Stimulated activated effector memory CD8-positive, alpha-beta T cell treated with anti-CD3 and anti-CD28 coated beads, Interleukin-12 subunit alpha, Interleukin-12 subunit beta, amount 100 ng/mL, for 72 hours (primary cell): ENCODE measurements at regions not wholly inside any gene's neighbourhood (a gene's known extent, or its start where the extent isn't known, plus 50 kb on each side); places are given as distances from the start of the nearest gene placed in this dataset.

Source experiments
- ATAC-seq: fragments of 150-1000 bp; cut with Tn5 transposase; 2 replicates; pipeline ENCODE4 v1.10.0; 2021
- DNase-seq, 2 donors: peaks; one replicate each; pipeline ENCODE4 v3.0.0; 2021 to 2022; ENCODE audit warnings: low spot score in 2 of 2
- H3K27ac Mint-ChIP-seq: one replicate; pipeline ENCODE4 v1.8.0; 2022; ENCODE audit warnings: mild to moderate bottlenecking, mixed read lengths
- H3K36me3 Mint-ChIP-seq: one replicate; pipeline ENCODE4 v1.8.0; 2022; ENCODE audit warnings: mild to moderate bottlenecking, mixed read lengths
- H3K4me1 Mint-ChIP-seq: one replicate; pipeline ENCODE4 v1.8.0; 2022; ENCODE audit warnings: mixed read lengths
- H3K4me3 Mint-ChIP-seq: one replicate; pipeline ENCODE4 v1.8.0; 2022; ENCODE audit warnings: mild to moderate bottlenecking, mixed read lengths
- H3K9me3 Mint-ChIP-seq: one replicate; pipeline ENCODE4 v1.8.0; 2022; ENCODE audit warnings: mixed read lengths

GRCh38 chr1:189356206-189356605 lies 1121.5 kb downstream of the BRINP3 start:
- Mint-ChIP-seq H3K36me3 (no peaks in the 10 kb centered on the region), H3K4me1 (no peaks in the 10 kb centered on the region), H3K4me3 (no peak overlapping the region), H3K9me3 (peaks cover 27% of the 10 kb centered on the region), H3K27ac (no peak overlapping the region)
- no peak for ATAC-seq
- DNase-seq, result no peak

GRCh38 chr1:189357317-189357716 lies 1120.3 kb downstream of the BRINP3 start:
- Mint-ChIP-seq H3K9me3 (peaks cover 28% of the 10 kb centered on the region), H3K27ac (no peak overlapping the region), H3K4me3 (no peak overlapping the region), H3K36me3 (no peaks in the 10 kb centered on the region), H3K4me1 (no peaks in the 10 kb centered on the region)
- ATAC-seq (no peak), DNase-seq (no peak)

GRCh38 chr1:189369612-189370011 lies 1108.1 kb downstream of the BRINP3 start:
- Mint-ChIP-seq H3K4me3 (no peak overlapping the region), H3K36me3 (no peaks in the 10 kb centered on the region), H3K9me3 (peaks cover 6% of the 10 kb centered on the region), H3K4me1 (no peaks in the 10 kb centered on the region), H3K27ac (no peak overlapping the region)
- DNase-seq, result no peak
- no peak for ATAC-seq

GRCh38 chr1:189374816-189375215 lies 1102.8 kb downstream of the BRINP3 start:
- Mint-ChIP-seq H3K4me3 (no peak overlapping the region), H3K36me3 (no peaks in the 10 kb centered on the region), H3K4me1 (no peaks in the 10 kb centered on the region), H3K27ac (no peak overlapping the region), H3K9me3 (peaks cover 12% of the 10 kb centered on the region)
- no peak for DNase-seq
- no peak for ATAC-seq

GRCh38 chr1:189405419-189405818 lies 1072.2 kb downstream of the BRINP3 start:
- ATAC-seq, result no peak
- H3K4me3 Mint-ChIP-seq, result no peak overlapping the region

GRCh38 chr1:189409774-189410173 lies 1067.9 kb downstream of the BRINP3 start:
- Mint-ChIP-seq H3K9me3 (peaks cover 14% of the 10 kb centered on the region), H3K36me3 (no peaks in the 10 kb centered on the region), H3K4me1 (no peaks in the 10 kb centered on the region), H3K27ac (no peak overlapping the region), H3K4me3 (no peak overlapping the region)
- ATAC-seq (no peak), DNase-seq (no peak)

More at GRCh38 chr1:189405419-189405818, 1072.2 kb downstream of the BRINP3 start:
- Mint-ChIP-seq H3K36me3 (no peaks in the 10 kb centered on the region), H3K4me1 (no peaks in the 10 kb centered on the region), H3K27ac (no peak overlapping the region), H3K9me3 (peaks cover 13% of the 10 kb centered on the region)
- DNase-seq, result no peak

- Mint-ChIP-seq H3K9me3 (peaks cover 24% of the 10 kb centered on the region), H3K4me3 (no peak overlapping the region), H3K27ac (no peak overlapping the region), H3K4me1 (no peaks in the 10 kb centered on the region), H3K36me3 (no peaks in the 10 kb centered on the region)
- ATAC-seq, result no peak
- DNase-seq, result no peak
Measured at GRCh38 chr1:189424746-189425331, 1052.8 kb downstream of the BRINP3 start.

GRCh38 chr1:189429610-189430009 lies 1048.1 kb downstream of the BRINP3 start:
- Mint-ChIP-seq H3K4me3 (no peak overlapping the region), H3K9me3 (peaks cover 26% of the 10 kb centered on the region), H3K27ac (no peak overlapping the region), H3K4me1 (no peaks in the 10 kb centered on the region), H3K36me3 (no peaks in the 10 kb centered on the region)
- no peak for DNase-seq
- no peak for ATAC-seq

GRCh38 chr1:189431447-189431846 lies 1046.2 kb downstream of the BRINP3 start:
- Mint-ChIP-seq H3K27ac (no peak overlapping the region), H3K4me3 (no peak overlapping the region), H3K4me1 (no peaks in the 10 kb centered on the region), H3K36me3 (no peaks in the 10 kb centered on the region), H3K9me3 (peaks cover 30% of the 10 kb centered on the region)
- ATAC-seq (no peak), DNase-seq (no peak)

- Mint-ChIP-seq H3K36me3 (no peaks in the 10 kb centered on the region), H3K4me1 (no peaks in the 10 kb centered on the region), H3K27ac (no peak overlapping the region), H3K4me3 (no peak overlapping the region), H3K9me3 (peaks cover 25% of the 10 kb centered on the region)
- ATAC-seq, result no peak
- DNase-seq, result no peak
Measured at GRCh38 chr1:189432753-189433152, 1044.9 kb downstream of the BRINP3 start.

- Mint-ChIP-seq H3K4me3 (no peak overlapping the region), H3K9me3 (peaks cover 18% of the 10 kb centered on the region), H3K4me1 (no peaks in the 10 kb centered on the region), H3K27ac (no peak overlapping the region), H3K36me3 (no peaks in the 10 kb centered on the region)
- ATAC-seq (no peak), DNase-seq (no peak)
Measured at GRCh38 chr1:189434461-189434860, 1043.2 kb downstream of the BRINP3 start.

GRCh38 chr1:189435398-189435797 lies 1042.3 kb downstream of the BRINP3 start:
- Mint-ChIP-seq H3K27ac (no peak overlapping the region), H3K4me3 (no peak overlapping the region), H3K4me1 (no peaks in the 10 kb centered on the region), H3K36me3 (no peaks in the 10 kb centered on the region), H3K9me3 (peaks cover 15% of the 10 kb centered on the region)
- ATAC-seq (no peak), DNase-seq (no peak)

- Mint-ChIP-seq H3K9me3 (peaks cover 10% of the 10 kb centered on the region), H3K4me3 (no peak overlapping the region), H3K27ac (no peak overlapping the region), H3K36me3 (no peaks in the 10 kb centered on the region), H3K4me1 (no peaks in the 10 kb centered on the region)
- DNase-seq, result no peak
- no peak for ATAC-seq
Measured at GRCh38 chr1:189438808-189439207, 1038.9 kb downstream of the BRINP3 start.

GRCh38 chr1:189463166-189463565 lies 1014.5 kb downstream of the BRINP3 start:
- no peaks in the 10 kb centered on the region for H3K4me1 Mint-ChIP-seq
- no peak for ATAC-seq
- H3K36me3 Mint-ChIP-seq, result no peaks in the 10 kb centered on the region

GRCh38 chr1:189496768-189497167 lies 980.9 kb downstream of the BRINP3 start:
- Mint-ChIP-seq H3K4me3 (no peak overlapping the region), H3K27ac (no peak overlapping the region), H3K4me1 (no peaks in the 10 kb centered on the region), H3K36me3 (no peaks in the 10 kb centered on the region), H3K9me3 (peaks cover 14% of the 10 kb centered on the region)
- DNase-seq (no peak), ATAC-seq (no peak)

More at GRCh38 chr1:189463166-189463565, 1014.5 kb downstream of the BRINP3 start:
- no peak overlapping the region for H3K4me3 Mint-ChIP-seq
- no peak overlapping the region for H3K27ac Mint-ChIP-seq
- DNase-seq, result no peak
- H3K9me3 Mint-ChIP-seq, result peaks cover 15% of the 10 kb centered on the region

GRCh38 chr1:189499736-189500135 lies 977.9 kb downstream of the BRINP3 start:
- no peak for DNase-seq
- Mint-ChIP-seq H3K4me1 (no peaks in the 10 kb centered on the region), H3K9me3 (peaks cover 19% of the 10 kb centered on the region), H3K4me3 (no peak overlapping the region), H3K36me3 (no peaks in the 10 kb centered on the region), H3K27ac (no peak overlapping the region)
- no peak for ATAC-seq

- Mint-ChIP-seq H3K4me3 (no peak overlapping the region), H3K9me3 (peaks cover 18% of the 10 kb centered on the region), H3K36me3 (no peaks in the 10 kb centered on the region), H3K4me1 (no peaks in the 10 kb centered on the region), H3K27ac (no peak overlapping the region)
- no peak for ATAC-seq
- DNase-seq, result no peak
Measured at GRCh38 chr1:189500778-189501177, 976.9 kb downstream of the BRINP3 start.
